ENCODE measurements at regions not wholly inside any gene's neighbourhood (a gene's known extent, or its start where the extent isn't known, plus 50 kb on each side); places are given as distances from the start of the nearest gene placed in this dataset.
A peak's percentile ranks its signal among the peaks of the same experiment; 100 is the strongest.
"Not testable (repeated sequence)": the region's sequence is repeated elsewhere in the genome, so short reads cannot be mapped to it uniquely, and the experiment has no call there.

GRCh38 chr14:103230658-103231334 lies 103.2 kb upstream of the EIF5 start:
- no peak for DNase-seq (ENCODE audit: low read depth)

DNA sequence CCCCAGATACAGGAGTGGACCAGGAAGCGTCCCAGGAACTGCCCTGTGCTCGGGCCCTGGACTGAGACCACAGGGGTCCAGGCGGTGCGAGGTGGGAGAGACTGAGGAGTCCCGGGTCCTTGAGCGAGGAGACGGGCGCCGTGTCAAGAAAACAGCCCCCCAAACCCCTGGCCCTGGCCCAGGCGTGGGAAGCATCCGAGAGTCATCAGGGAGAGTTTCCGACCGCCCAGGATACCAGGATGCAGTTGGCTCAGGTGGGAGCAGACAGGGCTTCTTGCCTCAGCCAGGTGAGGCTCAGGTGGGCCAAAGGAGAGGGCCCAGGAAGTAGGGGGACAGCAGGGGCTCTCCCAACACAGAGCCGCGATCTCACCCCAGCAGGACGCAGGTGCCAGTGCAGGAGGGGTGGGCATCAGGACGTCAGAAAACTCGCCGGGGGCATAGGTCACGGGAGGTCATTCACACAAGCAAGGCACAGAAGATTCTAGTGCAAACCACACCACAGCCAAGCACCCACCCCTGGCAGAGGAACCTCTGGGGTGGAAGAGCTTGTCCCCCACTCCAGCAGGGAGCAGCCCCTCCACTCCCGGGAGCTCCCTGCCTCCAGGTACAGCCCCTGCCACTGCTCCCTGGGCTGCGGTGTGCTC lies 102.5 kb upstream of the EIF5 start:
- no peak for DNase-seq (ENCODE audit: low read depth)

GRCh38 chr14:103232031-103232808 lies 101.8 kb upstream of the EIF5 start:
- DNase-seq (ENCODE audit: low read depth), result no peak

GRCh38 chr14:103232831-103233319 lies 101.2 kb upstream of the EIF5 start:
- DNase-seq (ENCODE audit: low read depth), result no peak

DNA sequence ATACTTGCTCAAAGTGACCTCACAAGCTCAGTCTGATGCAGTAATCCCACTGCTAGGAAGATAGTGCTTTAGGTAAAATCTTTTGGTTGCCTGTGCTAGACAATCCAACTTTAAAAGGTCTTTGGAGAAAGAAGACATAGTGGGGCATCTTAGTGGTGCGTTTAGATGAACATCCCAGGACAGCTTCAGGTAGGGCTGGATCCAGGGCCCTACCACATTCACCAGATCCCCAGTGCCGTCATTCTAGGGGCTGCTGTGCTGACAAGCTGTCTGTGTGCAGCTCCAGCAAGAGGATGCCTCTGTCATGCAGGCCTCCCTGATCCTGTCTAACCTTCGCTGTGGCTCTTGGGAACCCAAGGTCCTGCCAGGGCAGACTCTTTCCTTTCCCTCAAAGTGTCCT lies 100.7 kb upstream of the EIF5 start:
- DNase-seq (ENCODE audit: low read depth), result no peak

- DNase-seq (ENCODE audit: low read depth), result not testable (repeated sequence)
Observed at GRCh38 chr14:103234826-103235225, 99.2 kb upstream of the EIF5 start.

GRCh38 chr14:103235506-103235905 lies 98.5 kb upstream of the EIF5 start:
- DNase-seq (ENCODE audit: low read depth), result not testable (repeated sequence)

DNA sequence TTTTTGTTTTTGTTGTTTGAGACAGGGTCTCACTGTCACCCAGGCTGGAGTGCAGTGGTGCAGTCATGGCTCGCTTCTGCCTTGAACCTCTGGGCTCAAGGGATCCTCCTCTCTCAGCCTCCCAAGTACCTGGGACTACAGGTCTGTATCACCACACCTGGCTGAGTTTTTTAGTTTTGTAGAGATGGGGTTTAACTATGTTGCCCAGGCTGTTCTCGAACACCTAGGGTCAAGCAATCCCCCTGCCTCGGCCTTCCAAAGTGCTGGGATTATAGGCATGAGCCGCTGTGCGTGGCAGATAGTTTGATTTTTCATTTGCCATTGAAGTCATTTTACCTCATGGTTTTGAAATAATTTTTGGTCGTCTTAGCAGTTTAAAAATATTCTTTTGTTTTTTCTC lies 94.3 kb upstream of the EIF5 start:
- no peak for DNase-seq (ENCODE audit: low read depth)

GRCh38 chr14:103241531-103241930 lies 92.5 kb upstream of the EIF5 start:
- no peak for DNase-seq (ENCODE audit: low read depth)

GRCh38 chr14:103243764-103244737 lies 90.0 kb upstream of the EIF5 start:
- no peak for DNase-seq (ENCODE audit: low read depth)

- peak; percentile 17 for DNase-seq (ENCODE audit: low read depth)
Observed at GRCh38 chr14:103245624-103246031, 88.4 kb upstream of the EIF5 start.

- no peak for DNase-seq (ENCODE audit: low read depth)
Observed at GRCh38 chr14:103246070-103246469, 88.0 kb upstream of the EIF5 start.

GRCh38 chr14:103247169-103247606 lies 86.8 kb upstream of the EIF5 start:
- no peak for DNase-seq (ENCODE audit: low read depth)

DNA sequence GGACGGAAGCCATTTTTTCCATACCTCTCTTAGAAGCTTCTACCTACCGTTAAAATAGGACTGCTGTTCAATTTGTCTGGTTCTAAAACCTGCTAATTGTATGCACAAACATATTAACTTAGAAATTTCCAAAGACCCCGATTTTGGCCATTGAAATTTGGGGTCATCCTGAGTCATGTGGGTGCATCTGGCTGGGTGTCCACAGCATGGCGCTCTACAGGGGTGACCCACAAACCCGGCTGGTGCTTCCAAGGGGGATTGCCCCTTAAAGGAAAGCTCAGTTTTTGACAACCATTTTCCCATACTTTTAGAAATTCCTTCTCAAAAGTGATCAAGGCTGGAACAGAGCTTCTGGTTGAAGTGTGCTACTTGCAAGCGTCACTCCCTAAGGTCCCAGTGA lies 83.9 kb upstream of the EIF5 start:
- no peak for DNase-seq (ENCODE audit: low read depth)

GRCh38 chr14:103250874-103251273 lies 83.2 kb upstream of the EIF5 start:
- DNase-seq (ENCODE audit: low read depth), result no peak

GRCh38 chr14:103255555-103255954 lies 78.5 kb upstream of the EIF5 start:
- no peak for DNase-seq (ENCODE audit: low read depth)

- DNase-seq (ENCODE audit: low read depth), result no peak
Observed at GRCh38 chr14:103256406-103256805, 77.6 kb upstream of the EIF5 start.

DNA sequence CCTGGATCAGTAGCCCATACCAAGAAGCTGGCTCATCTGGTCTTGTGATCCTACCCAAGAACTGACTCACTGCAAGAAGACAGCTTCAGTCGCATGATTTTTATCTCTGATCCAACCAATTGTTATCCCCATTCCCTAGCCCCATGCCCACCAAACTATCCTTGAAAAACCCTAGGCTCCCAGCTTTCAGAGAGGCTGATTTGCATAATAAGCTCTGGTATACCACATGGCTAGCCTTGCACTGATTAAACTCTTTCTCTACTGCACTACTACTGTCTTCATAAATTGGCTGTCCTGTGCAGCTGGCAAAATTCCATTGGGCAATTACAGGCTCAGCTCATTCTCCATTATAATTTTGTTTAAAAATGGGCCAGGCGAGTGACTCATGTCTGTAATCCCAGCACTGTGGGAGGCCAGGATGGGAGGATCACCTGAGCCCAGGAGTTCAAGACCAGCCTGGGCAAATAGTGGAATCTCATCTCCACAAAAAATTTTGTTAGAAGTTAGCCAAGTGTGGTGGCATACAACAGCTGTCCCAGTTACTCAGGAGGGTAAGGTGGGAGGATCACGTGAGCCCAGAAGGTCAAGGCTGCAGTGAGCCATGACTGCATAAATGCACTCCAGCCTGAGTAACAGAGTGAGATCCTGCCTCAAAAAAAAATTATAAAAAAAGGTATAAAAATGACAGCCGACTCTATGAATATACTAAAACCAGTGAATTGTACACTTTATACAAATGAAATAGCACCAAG lies 76.7 kb upstream of the EIF5 start:
- no peak for DNase-seq (ENCODE audit: low read depth)

DNA sequence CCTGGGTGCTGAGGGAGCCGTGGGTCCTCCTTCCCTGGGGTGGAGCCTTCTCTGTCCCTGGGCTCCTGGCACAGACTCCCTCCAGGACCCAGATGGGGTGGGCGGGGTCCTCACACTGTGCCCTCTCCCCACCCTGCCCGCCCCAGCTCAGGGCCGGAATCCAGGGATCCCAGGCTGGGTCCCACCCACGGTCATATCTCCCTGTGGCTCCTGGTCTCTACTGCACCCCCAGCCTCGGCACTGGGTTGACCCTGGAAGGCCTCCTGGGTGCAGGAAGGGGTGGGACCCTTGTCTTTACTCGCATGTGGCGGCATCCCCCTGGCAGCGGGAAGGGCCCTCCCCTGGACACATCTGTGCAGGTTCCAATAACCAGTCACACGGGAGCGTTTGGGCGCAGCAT lies 75.8 kb upstream of the EIF5 start:
- no peak for DNase-seq (ENCODE audit: low read depth)

DNA sequence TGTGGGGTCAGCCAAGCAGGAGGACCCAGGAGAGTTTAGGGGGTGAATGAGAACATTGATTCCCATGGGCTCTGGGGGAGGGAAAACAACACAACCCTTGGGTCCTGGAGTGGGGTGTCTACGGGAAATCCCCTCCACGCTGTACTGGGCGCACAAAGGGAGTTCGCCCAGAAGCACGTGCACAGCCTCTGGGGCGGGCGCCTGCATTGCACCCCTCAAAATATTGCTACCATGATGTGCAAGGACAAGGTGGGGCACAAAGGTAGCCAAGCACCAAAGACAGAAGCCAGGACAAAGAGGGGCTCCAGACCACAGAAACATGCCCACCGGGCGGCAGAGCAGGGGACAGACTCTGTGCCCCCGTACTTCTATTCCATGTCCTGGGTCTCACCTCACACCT lies 74.9 kb upstream of the EIF5 start:
- no peak for DNase-seq (ENCODE audit: low read depth)

Measured in myocyte (in vitro differentiated cells).